ENCODE measurements at regions not wholly inside any gene's neighbourhood (a gene's known extent, or its start where the extent isn't known, plus 50 kb on each side); places are given as distances from the start of the nearest gene placed in this dataset.

DNA sequence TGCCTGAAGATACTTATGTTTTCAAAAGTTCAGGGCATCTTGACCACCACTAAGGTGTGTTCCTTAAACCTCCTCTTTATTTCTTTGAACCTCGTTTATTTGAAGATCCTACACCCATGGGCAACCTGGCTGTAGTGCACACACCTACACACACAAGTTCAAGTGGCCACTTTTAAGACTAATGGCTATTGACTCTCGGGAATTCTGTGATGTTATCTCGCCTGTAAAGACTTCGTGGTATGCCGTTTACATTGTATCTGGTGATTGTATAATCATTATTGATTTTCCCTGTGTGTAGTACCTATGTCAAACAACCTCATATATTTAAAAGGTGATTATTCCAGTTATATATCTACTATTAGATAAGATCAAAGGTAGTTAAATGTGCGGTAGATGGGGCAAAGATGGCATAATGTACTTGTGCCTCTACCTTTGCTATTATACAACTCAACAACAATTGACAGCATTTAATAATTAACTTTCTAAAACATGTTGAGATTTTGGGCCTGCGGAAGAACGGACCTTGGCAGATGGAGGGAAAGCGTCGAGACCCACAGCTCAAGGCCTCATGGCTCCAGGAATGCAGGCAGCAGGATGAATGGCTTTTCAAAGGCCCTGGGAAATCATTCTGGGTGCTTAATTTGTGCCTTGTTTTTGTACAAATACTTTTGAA lies 51.4 kb upstream of the IRX2 start:
- no peak for TF ChIP-seq CTCF (IDR thresholded peaks at IDR 0.05)
- no peak for TF ChIP-seq POLR2AphosphoS5 (IDR thresholded peaks at IDR 0.05)

Measured in transverse colon (tissue), 4 donors.